Neural progenitor cell (in vitro differentiated cells): ENCODE measurements at regions not wholly inside any gene's neighbourhood (a gene's known extent, or its start where the extent isn't known, plus 50 kb on each side); places are given as distances from the start of the nearest gene placed in this dataset.

ENCODE experiments used
- DNase-seq: peaks from one replicate; pipeline ENCODE4 v3.0.0-alpha.2; 2016; ENCODE audit warnings: low spot score
- H2AFZ ChIP-seq: fragments of 200-600 bp; sonication (generic); replicated peaks from 2 replicates; pipeline ENCODE4 v1.6.1; 2016; ENCODE audit warnings: antibody characterized with exemption
- H3F3A ChIP-seq: fragments of 200-600 bp; sonication (generic); 2 replicates; pipeline ENCODE4 v1.6.1; 2016; ENCODE audit warnings: antibody characterized with exemption, low read depth
- H3K27ac ChIP-seq: fragments of 200-600 bp; sonication (generic); 2 replicates; pipeline ENCODE4 v1.5.1; 2016; ENCODE audit warnings: mild to moderate bottlenecking
- H3K27me3 ChIP-seq: fragments of 200-600 bp; sonication (generic); 2 replicates; pipeline ENCODE4 v1.6.1; 2016; ENCODE audit warnings: mild to moderate bottlenecking, moderate library complexity
- H3K36me3 ChIP-seq: fragments of 200-600 bp; sonication (generic); 2 replicates; pipeline ENCODE4 v1.5.1; 2016
- H3K4me1 ChIP-seq: fragments of 200-600 bp; sonication (generic); 2 replicates; pipeline ENCODE4 v1.6.1; 2016; ENCODE audit warnings: mixed run types
- H3K4me2 ChIP-seq: fragments of 200-600 bp; sonication (generic); 2 replicates; pipeline ENCODE4 v1.6.1; 2016
- H3K4me3 ChIP-seq: fragments of 200-600 bp; sonication (generic); 2 replicates; pipeline ENCODE4 v1.5.1; 2016
- H3K79me2 ChIP-seq: fragments of 200-600 bp; sonication (generic); 2 replicates; pipeline ENCODE4 v1.6.1; 2016; ENCODE audit warnings: low read depth
- H3K9ac ChIP-seq: fragments of 200-600 bp; sonication (generic); 2 replicates; pipeline ENCODE4 v1.6.1; 2016
- H3K9me3 ChIP-seq: fragments of 200-600 bp; sonication (generic); 2 replicates; pipeline ENCODE4 v1.5.1; 2016; ENCODE audit warnings: low read depth
- H4K20me1 ChIP-seq: fragments of 200-600 bp; sonication (generic); 2 replicates; pipeline ENCODE4 v1.6.1; 2016; ENCODE audit warnings: low read depth
- H3K27ac Mint-ChIP-seq: 3 replicates; pipeline ENCODE4 v1.8.0; 2021; ENCODE audit warnings: mixed read lengths
- H3K27me3 Mint-ChIP-seq: 2 replicates; pipeline ENCODE4 v1.8.0; 2022; ENCODE audit warnings: low read depth, mild to moderate bottlenecking, inconsistent platforms, moderate library complexity, mixed read lengths; ENCODE audit not compliant: insufficient read depth
- H3K36me3 Mint-ChIP-seq: 3 replicates; pipeline ENCODE4 v1.8.0; 2021; ENCODE audit warnings: mixed read lengths
- H3K4me1 Mint-ChIP-seq: 3 replicates; pipeline ENCODE4 v1.8.0; 2021; ENCODE audit warnings: mixed read lengths
- H3K4me3 Mint-ChIP-seq: 3 replicates; pipeline ENCODE4 v1.8.0; 2021; ENCODE audit warnings: mild to moderate bottlenecking, moderate library complexity, mixed read lengths
- H3K9me3 Mint-ChIP-seq: 3 replicates; pipeline ENCODE4 v1.8.0; 2020; ENCODE audit warnings: mixed read lengths
- EZH2 ChIP-seq: fragments of 200-600 bp; sonication (generic); IDR thresholded peaks from 2 replicates; pipeline ENCODE4 v1.6.1; 2017; ENCODE audit warnings: antibody characterized with exemption, mild to moderate bottlenecking, moderate library complexity
- EZH2phosphoT487 ChIP-seq: fragments of 200-600 bp; sonication (generic); IDR thresholded peaks from 2 replicates; pipeline ENCODE4 v1.6.1; 2017; ENCODE audit warnings: antibody characterized with exemption
- TF ChIP-seq, protein P1 (sequence below): fragments of 200-600 bp; sonication (generic); IDR thresholded peaks from 2 replicates; pipeline ENCODE4 v1.5.1; 2017; ENCODE audit warnings: antibody characterized with exemption, mild to moderate bottlenecking

DNA sequence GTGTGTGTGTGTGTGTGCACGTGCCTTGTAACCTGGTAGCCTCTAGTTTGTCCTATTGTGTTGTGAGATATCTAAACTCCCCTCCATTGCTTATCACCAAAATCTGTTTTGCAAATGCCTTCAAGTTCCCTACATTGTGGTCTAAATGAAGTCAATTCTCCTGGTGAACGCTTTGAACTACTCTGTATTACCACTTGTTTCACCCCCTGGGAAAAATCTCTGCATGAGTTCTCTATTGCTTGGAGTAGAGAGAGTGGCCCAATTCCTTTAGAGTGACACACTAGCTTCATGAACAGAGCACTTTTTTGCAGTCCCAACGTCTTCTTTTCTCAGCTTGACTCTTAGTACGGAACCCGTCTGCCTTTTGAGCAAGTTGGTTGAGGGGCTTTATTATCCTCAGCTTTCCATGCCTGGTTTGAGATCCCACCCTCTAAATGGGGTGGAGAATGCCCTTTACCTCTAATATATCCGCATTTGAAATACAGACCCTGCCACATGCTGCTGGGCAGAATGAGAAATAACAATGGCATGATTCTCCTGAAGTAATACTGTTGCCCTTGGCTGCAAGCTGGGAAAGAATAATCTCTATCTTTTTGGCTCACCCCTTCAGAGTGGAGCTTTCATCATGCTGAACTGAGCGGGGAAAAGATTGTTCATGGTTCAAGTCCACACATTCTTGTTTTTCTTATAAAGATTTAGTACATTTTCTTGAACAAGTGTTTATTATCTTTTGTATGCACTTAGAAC is 2545.3 kb downstream of the PCDH9 start:
- peak overlapping the region; percentile 94 for H3K27ac Mint-ChIP-seq

DNA sequence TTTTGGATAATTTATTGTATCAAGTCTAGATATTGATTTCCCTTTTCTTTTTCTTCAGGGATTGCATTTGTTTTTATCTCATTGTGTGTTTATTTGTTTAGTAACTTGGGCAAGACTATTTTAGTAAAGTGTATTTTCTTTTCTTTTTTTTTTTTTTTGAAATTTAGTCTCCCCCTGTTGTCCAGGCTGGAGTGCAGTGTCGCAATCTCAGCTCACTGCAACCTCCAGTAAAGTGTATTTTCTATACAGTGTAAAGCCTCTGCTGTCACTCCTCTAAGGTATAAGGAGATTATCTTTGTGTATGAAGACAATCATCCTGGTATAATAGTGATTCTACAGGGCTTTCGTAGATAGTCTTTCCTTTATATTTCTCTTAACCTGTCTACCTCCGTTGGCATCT is 2546.0 kb downstream of the PCDH9 start:
- H3K9ac ChIP-seq, result no peak overlapping the region
- no peak overlapping the region for H3K4me3 Mint-ChIP-seq
- no peak overlapping the region for H3K27ac ChIP-seq
- no peak overlapping the region for H3K4me3 ChIP-seq
- H3K36me3 ChIP-seq, result no peaks in the 10 kb centered on the region
- H3K36me3 Mint-ChIP-seq, result no peaks in the 10 kb centered on the region
- H3K4me1 Mint-ChIP-seq, result peaks cover 16% of the 10 kb centered on the region
- H3K9me3 Mint-ChIP-seq, result peaks cover 3% of the 10 kb centered on the region
- no peaks in the 10 kb centered on the region for H3F3A ChIP-seq
- no peaks in the 10 kb centered on the region for H3K27me3 ChIP-seq
- DNase-seq, result no peak
- no peak overlapping the region for H3K4me2 ChIP-seq
- H4K20me1 ChIP-seq, result no peaks in the 10 kb centered on the region
- peak overlapping the region; percentile 94 for H3K27ac Mint-ChIP-seq
- peak overlapping the region; percentile 94 for H2AFZ ChIP-seq
- H3K9me3 ChIP-seq, result no peaks in the 10 kb centered on the region
- H3K27me3 Mint-ChIP-seq, result peaks cover 2% of the 10 kb centered on the region
- TF ChIP-seq EZH2phosphoT487 (no peak), EZH2 (no peak)
- TF ChIP-seq, protein P1, sequence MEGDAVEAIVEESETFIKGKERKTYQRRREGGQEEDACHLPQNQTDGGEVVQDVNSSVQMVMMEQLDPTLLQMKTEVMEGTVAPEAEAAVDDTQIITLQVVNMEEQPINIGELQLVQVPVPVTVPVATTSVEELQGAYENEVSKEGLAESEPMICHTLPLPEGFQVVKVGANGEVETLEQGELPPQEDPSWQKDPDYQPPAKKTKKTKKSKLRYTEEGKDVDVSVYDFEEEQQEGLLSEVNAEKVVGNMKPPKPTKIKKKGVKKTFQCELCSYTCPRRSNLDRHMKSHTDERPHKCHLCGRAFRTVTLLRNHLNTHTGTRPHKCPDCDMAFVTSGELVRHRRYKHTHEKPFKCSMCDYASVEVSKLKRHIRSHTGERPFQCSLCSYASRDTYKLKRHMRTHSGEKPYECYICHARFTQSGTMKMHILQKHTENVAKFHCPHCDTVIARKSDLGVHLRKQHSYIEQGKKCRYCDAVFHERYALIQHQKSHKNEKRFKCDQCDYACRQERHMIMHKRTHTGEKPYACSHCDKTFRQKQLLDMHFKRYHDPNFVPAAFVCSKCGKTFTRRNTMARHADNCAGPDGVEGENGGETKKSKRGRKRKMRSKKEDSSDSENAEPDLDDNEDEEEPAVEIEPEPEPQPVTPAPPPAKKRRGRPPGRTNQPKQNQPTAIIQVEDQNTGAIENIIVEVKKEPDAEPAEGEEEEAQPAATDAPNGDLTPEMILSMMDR, result no peak
- H3K4me1 ChIP-seq, result peaks cover 9% of the 10 kb centered on the region
- no peaks in the 10 kb centered on the region for H3K79me2 ChIP-seq

More for the DNA sequence above, 2545.3 kb downstream of the PCDH9 start:
- Histone ChIP-seq H2AFZ (peak overlapping the region; percentile 94), H3F3A (no peaks in the 10 kb centered on the region), H3K79me2 (no peaks in the 10 kb centered on the region), H3K27me3 (no peaks in the 10 kb centered on the region), H3K4me1 (peaks cover 9% of the 10 kb centered on the region), H3K27ac (no peak overlapping the region), H4K20me1 (no peaks in the 10 kb centered on the region), H3K9me3 (no peaks in the 10 kb centered on the region), H3K4me3 (no peak overlapping the region), H3K9ac (no peak overlapping the region), H3K36me3 (no peaks in the 10 kb centered on the region), H3K4me2 (no peak overlapping the region)
- no peak overlapping the region for H3K4me3 Mint-ChIP-seq
- no peaks in the 10 kb centered on the region for H3K36me3 Mint-ChIP-seq
- DNase-seq, result no peak
- TF ChIP-seq EZH2phosphoT487, result no peak
- TF ChIP-seq EZH2, result no peak
- TF ChIP-seq, protein P1, result no peak
- H3K27me3 Mint-ChIP-seq, result peaks cover 2% of the 10 kb centered on the region
- peaks cover 3% of the 10 kb centered on the region for H3K9me3 Mint-ChIP-seq
- peaks cover 16% of the 10 kb centered on the region for H3K4me1 Mint-ChIP-seq

DNA sequence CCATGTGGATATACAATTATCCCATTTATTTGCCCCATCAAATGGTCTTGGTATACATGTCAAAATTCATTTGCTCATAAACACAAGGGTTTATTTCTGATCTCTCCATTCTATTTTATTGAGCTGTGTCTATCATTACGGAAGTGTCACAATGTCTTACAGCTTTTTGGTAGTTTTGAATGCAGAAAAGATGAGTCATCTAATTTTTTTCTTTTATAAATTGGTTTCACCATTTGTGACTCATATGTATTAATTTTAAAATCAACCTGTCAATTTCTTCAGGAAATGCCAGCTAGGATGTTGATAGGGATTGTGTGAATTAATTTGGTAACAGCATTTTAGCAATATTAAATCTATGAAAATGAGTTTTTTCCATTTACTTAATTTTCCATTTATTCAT is 2549.4 kb downstream of the PCDH9 start:
- Mint-ChIP-seq H3K36me3 (no peaks in the 10 kb centered on the region), H3K4me3 (no peak overlapping the region), H3K9me3 (peaks cover 3% of the 10 kb centered on the region), H3K27me3 (peaks cover 2% of the 10 kb centered on the region), H3K27ac (no peak overlapping the region), H3K4me1 (peaks cover 15% of the 10 kb centered on the region)
- Histone ChIP-seq H3K27me3 (no peaks in the 10 kb centered on the region), H3F3A (no peaks in the 10 kb centered on the region), H3K9ac (no peak overlapping the region), H4K20me1 (no peaks in the 10 kb centered on the region), H3K4me1 (peaks cover 9% of the 10 kb centered on the region), H3K36me3 (no peaks in the 10 kb centered on the region), H3K9me3 (no peaks in the 10 kb centered on the region), H3K4me2 (no peak overlapping the region), H2AFZ (no peak overlapping the region), H3K4me3 (no peak overlapping the region), H3K79me2 (no peaks in the 10 kb centered on the region), H3K27ac (no peak overlapping the region)
- DNase-seq, result no peak
- TF ChIP-seq, protein P1, result no peak
- TF ChIP-seq EZH2phosphoT487 (no peak), EZH2 (no peak)
